PC-3 (cell line): ENCODE measurements at regions not wholly inside any gene's neighbourhood (a gene's known extent, or its start where the extent isn't known, plus 50 kb on each side); places are given as distances from the start of the nearest gene placed in this dataset.

ENCODE experiments used
- ATAC-seq: fragments of 200-7000 bp; cut with Tn5 transposase; 2 replicates; pipeline ENCODE4 v1.9.1; 2020; ENCODE audit warnings: mild to moderate bottlenecking, moderate library complexity
- BruUV-seq: library from RNA; stranded (reverse); fragments of 400-500 nt; replicated peaks from 2 replicates; lab custom pipeline; 2021; lab: Mats Ljungman, UMichigan
- CTCF ChIA-PET: fragments of 300-600 bp; sonication (Branson Sonifier 250); formaldehyde crosslinking; loops from one replicate; lab custom pipeline; 2022; ENCODE audit warnings: antibody characterized with exemption; lab: Charles Lee
- POLR2A ChIA-PET: fragments of 300-600 bp; sonication (Branson Sonifier 250); formaldehyde crosslinking; loops from one replicate; lab custom pipeline; 2022; ENCODE audit warnings: antibody characterized with exemption; ENCODE audit not compliant: unreplicated experiment; lab: Charles Lee
- DNase-seq: peaks from one replicate; pipeline ENCODE4 v3.0.0-alpha.2; 2015
- H2AFZ ChIP-seq: fragments of 300-600 bp; sonication (generic); 2 replicates; pipeline ENCODE4 v1.6.0; 2016; ENCODE audit warnings: antibody characterized with exemption, low read length
- H3F3A ChIP-seq: fragments of 300-600 bp; sonication (generic); one replicate; pipeline ENCODE4 v1.6.0; 2017; ENCODE audit warnings: antibody characterized with exemption, low read length, control low read depth, mild to moderate bottlenecking; ENCODE audit not compliant: unreplicated experiment
- H3K27ac ChIP-seq: fragments of 300-600 bp; sonication (generic); 2 replicates; pipeline ENCODE4 v1.5.1; 2016; ENCODE audit warnings: mild to moderate bottlenecking, low read length
- H3K27me3 ChIP-seq: fragments of 300-600 bp; sonication (generic); 2 replicates; pipeline ENCODE4 v1.6.1; 2016; ENCODE audit warnings: low read length, mixed read lengths
- H3K36me3 ChIP-seq: fragments of 300-600 bp; sonication (generic); 2 replicates; pipeline ENCODE4 v1.6.1; 2016; ENCODE audit warnings: low read depth, mixed run types, low read length, mixed read lengths
- H3K4me1 ChIP-seq: fragments of 300-600 bp; sonication (generic); 2 replicates; pipeline ENCODE4 v1.5.1; 2016; ENCODE audit warnings: low read length; ENCODE audit not compliant: insufficient read depth
- H3K4me2 ChIP-seq: fragments of 300-600 bp; sonication (generic); 2 replicates; pipeline ENCODE4 v1.6.0; 2016; ENCODE audit warnings: low read length
- H3K4me3 ChIP-seq: fragments of 300-600 bp; sonication (generic); 2 replicates; pipeline ENCODE4 v1.5.1; 2016; ENCODE audit warnings: mild to moderate bottlenecking, low read length, mixed read lengths
- H3K79me2 ChIP-seq: fragments of 300-600 bp; sonication (generic); 2 replicates; pipeline ENCODE4 v1.6.1; 2017; ENCODE audit warnings: low read length, mixed read lengths
- H3K9ac ChIP-seq: fragments of 300-600 bp; sonication (generic); 2 replicates; pipeline ENCODE4 v1.6.0; 2016; ENCODE audit warnings: mild to moderate bottlenecking, low read length
- H3K9me2 ChIP-seq: fragments of 300-600 bp; sonication (generic); replicated peaks from 2 replicates; pipeline ENCODE4 v1.6.1; 2016; ENCODE audit warnings: mixed run types, low read length, mixed read lengths
- H3K9me3 ChIP-seq: fragments of 300-600 bp; sonication (generic); 2 replicates; pipeline ENCODE4 v1.6.1; 2016; ENCODE audit warnings: low read length, mixed read lengths
- H4K20me1 ChIP-seq: fragments of 300-600 bp; sonication (generic); 2 replicates; pipeline ENCODE4 v1.6.1; 2016; ENCODE audit warnings: low read length, mixed read lengths
- EZH2 ChIP-seq: fragments of 300-600 bp; sonication (generic); IDR thresholded peaks from one replicate; pipeline ENCODE4 v1.6.1; 2017; ENCODE audit warnings: antibody characterized with exemption, mild to moderate bottlenecking, low read length; ENCODE audit not compliant: unreplicated experiment
- EZH2phosphoT487 ChIP-seq: fragments of 300-600 bp; sonication (generic); IDR thresholded peaks from 2 replicates; pipeline ENCODE4 v1.6.1; 2018; ENCODE audit warnings: mild to moderate bottlenecking, antibody characterized with exemption, low read length, borderline replicate concordance
- intact Hi-C: fragments of 100-400 bp; cut with micrococcal nuclease; formaldehyde crosslinking; loops from 2 replicates; pipeline ENCODE4 v1.9.0; 2023
- TF ChIP-seq, protein P1 (sequence below): fragments of 300-600 bp; sonication (generic); conservative IDR thresholded peaks from 2 replicates; pipeline ENCODE4 v1.5.1; 2017; ENCODE audit warnings: antibody characterized with exemption, low read depth, mild to moderate bottlenecking, low read length

- H3K79me2 ChIP-seq: no peaks in the 10 kb centered on the region
- H3K4me1 ChIP-seq: 0 out of 2 replicates have a peak, but pooled peaks cover 6% of the 10 kb centered on the region
- no peak for DNase-seq
- H3K9me3 ChIP-seq: no peaks in the 10 kb centered on the region
- no peak for ATAC-seq
- H3K27me3 ChIP-seq: no peaks in the 10 kb centered on the region
- ChIA-PET CTCF (no interaction called here), POLR2A (no interaction called here)
- no peak overlapping the region for H3K4me3 ChIP-seq
- TF ChIP-seq EZH2phosphoT487 (no peak), EZH2 (no peak)
- TF ChIP-seq, protein P1, sequence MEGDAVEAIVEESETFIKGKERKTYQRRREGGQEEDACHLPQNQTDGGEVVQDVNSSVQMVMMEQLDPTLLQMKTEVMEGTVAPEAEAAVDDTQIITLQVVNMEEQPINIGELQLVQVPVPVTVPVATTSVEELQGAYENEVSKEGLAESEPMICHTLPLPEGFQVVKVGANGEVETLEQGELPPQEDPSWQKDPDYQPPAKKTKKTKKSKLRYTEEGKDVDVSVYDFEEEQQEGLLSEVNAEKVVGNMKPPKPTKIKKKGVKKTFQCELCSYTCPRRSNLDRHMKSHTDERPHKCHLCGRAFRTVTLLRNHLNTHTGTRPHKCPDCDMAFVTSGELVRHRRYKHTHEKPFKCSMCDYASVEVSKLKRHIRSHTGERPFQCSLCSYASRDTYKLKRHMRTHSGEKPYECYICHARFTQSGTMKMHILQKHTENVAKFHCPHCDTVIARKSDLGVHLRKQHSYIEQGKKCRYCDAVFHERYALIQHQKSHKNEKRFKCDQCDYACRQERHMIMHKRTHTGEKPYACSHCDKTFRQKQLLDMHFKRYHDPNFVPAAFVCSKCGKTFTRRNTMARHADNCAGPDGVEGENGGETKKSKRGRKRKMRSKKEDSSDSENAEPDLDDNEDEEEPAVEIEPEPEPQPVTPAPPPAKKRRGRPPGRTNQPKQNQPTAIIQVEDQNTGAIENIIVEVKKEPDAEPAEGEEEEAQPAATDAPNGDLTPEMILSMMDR: no peak
- BruUV-seq: no TSS peak
- H3K27ac ChIP-seq: no peak overlapping the region
- no peak overlapping the region for H3K9ac ChIP-seq
- H4K20me1 ChIP-seq: no peaks in the 10 kb centered on the region
- H3F3A ChIP-seq: no peaks in the 10 kb centered on the region
- H2AFZ ChIP-seq: no peak overlapping the region
- no peaks in the 10 kb centered on the region for H3K36me3 ChIP-seq
- no peak overlapping the region for H3K4me2 ChIP-seq
- no peaks in the 10 kb centered on the region for H3K9me2 ChIP-seq
- intact Hi-C loops: no loop called here
Observed at GRCh38 chr4:19319607-19320006, 932.1 kb upstream of the SLIT2 start.

DNA sequence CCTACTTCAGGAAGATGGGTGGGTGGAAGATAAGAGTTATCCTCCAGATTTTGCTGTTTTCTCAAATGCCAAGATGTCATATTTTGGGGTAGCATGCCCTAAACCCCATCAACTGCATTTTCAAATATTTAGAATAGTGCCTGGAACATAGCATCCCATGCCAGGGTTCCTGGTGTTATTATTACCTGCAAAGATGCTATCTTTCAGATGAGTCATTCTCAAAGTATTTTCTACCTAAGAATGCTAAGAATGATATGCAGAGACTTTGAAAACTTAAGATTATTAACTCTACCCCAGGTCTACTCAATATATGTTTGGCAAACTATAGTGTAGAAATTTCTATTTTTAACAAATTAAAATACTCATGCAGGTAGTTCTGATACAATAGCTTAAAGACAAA, 934.3 kb upstream of the SLIT2 start:
- intact Hi-C loops: no loop called here
- Histone ChIP-seq H3K27me3 (no peaks in the 10 kb centered on the region), H2AFZ (no peak overlapping the region), H3K9me2 (no peaks in the 10 kb centered on the region), H3K9ac (no peak overlapping the region), H3K9me3 (no peaks in the 10 kb centered on the region), H3K79me2 (no peaks in the 10 kb centered on the region), H3K4me3 (no peak overlapping the region), H3K27ac (no peak overlapping the region), H3K36me3 (no peaks in the 10 kb centered on the region), H3K4me2 (no peak overlapping the region), H3K4me1 (0 out of 2 replicates have a peak, but pooled peaks cover 6% of the 10 kb centered on the region), H4K20me1 (no peaks in the 10 kb centered on the region), H3F3A (no peaks in the 10 kb centered on the region)
- POLR2A ChIA-PET: no interaction called here
- CTCF ChIA-PET: no interaction called here
- DNase-seq (peak; percentile 62), ATAC-seq (no peak; the same call in 1 of the 2 replicates)
- no peak for TF ChIP-seq EZH2phosphoT487
- TF ChIP-seq EZH2: no peak
- TF ChIP-seq, protein P1: no peak
- no TSS peak for BruUV-seq

- peaks cover 18% of the 10 kb centered on the region for H3K4me1 ChIP-seq
- POLR2A ChIA-PET: no interaction called here
- no peaks in the 10 kb centered on the region for H3K79me2 ChIP-seq
- BruUV-seq: no TSS peak
- H3K27me3 ChIP-seq: no peaks in the 10 kb centered on the region
- intact Hi-C loops: no loop called here
- ATAC-seq (no peak), DNase-seq (no peak)
- no peak overlapping the region for H3K4me2 ChIP-seq
- no peak overlapping the region for H3K27ac ChIP-seq
- H3K9ac ChIP-seq: no peak overlapping the region
- H2AFZ ChIP-seq: no peak overlapping the region
- H3K36me3 ChIP-seq: no peaks in the 10 kb centered on the region
- TF ChIP-seq, protein P1: no peak
- H3K4me3 ChIP-seq: no peak overlapping the region
- CTCF ChIA-PET: no interaction called here
- no peaks in the 10 kb centered on the region for H3F3A ChIP-seq
- no peaks in the 10 kb centered on the region for H4K20me1 ChIP-seq
- H3K9me3 ChIP-seq: no peaks in the 10 kb centered on the region
- H3K9me2 ChIP-seq: no peaks in the 10 kb centered on the region
Observed at GRCh38 chr4:19314116-19314515, 937.6 kb upstream of the SLIT2 start.
